SU-DHL-6 (cell line): ENCODE measurements at regions not wholly inside any gene's neighbourhood (a gene's known extent, or its start where the extent isn't known, plus 50 kb on each side); places are given as distances from the start of the nearest gene placed in this dataset.

Experiments
- H2AFZ ChIP-seq: fragments of 200-600 bp; sonication (generic); 2 replicates; pipeline ENCODE4 v1.6.1; 2014; ENCODE audit warnings: low read depth, mild to moderate bottlenecking, moderate library complexity, mixed read lengths, antibody characterized with exemption, low read length; ENCODE audit not compliant: severe bottlenecking
- H3F3A ChIP-seq: fragments of 200-600 bp; shearing (Covaris generic); 2 replicates; pipeline ENCODE4 v1.6.0; 2016; ENCODE audit warnings: antibody characterized with exemption, mild to moderate bottlenecking; ENCODE audit not compliant: insufficient read depth
- H3K27ac ChIP-seq: fragments of 200-600 bp; sonication (generic); 2 replicates; pipeline ENCODE4 v1.5.1; 2016; ENCODE audit warnings: low read depth, mild to moderate bottlenecking, low read length, moderate library complexity, mixed read lengths
- H3K27me3 ChIP-seq: fragments of 200-600 bp; sonication (generic), shearing (Covaris generic); 2 replicates; pipeline ENCODE4 v1.6.0; 2014; ENCODE audit warnings: mild to moderate bottlenecking, low read length
- H3K36me3 ChIP-seq: fragments of 200-600 bp; sonication (generic); 2 replicates; pipeline ENCODE4 v1.6.1; 2014; ENCODE audit warnings: mild to moderate bottlenecking, low read length, mixed read lengths
- H3K4me2 ChIP-seq: fragments of 300-600, 200-600 bp; shearing (Covaris generic), sonication (generic); 2 replicates; pipeline ENCODE4 v1.6.0; 2014; ENCODE audit warnings: low read length, low read depth, mild to moderate bottlenecking; ENCODE audit not compliant: poor library complexity, severe bottlenecking
- H3K4me3 ChIP-seq: fragments of 200-600 bp; sonication (generic); 2 replicates; pipeline ENCODE4 v1.5.1; 2014; ENCODE audit warnings: antibody characterized with exemption, low read length, mild to moderate bottlenecking, mixed read lengths; ENCODE audit not compliant: insufficient read depth, poor library complexity, severe bottlenecking
- H3K79me2 ChIP-seq: fragments of 200-600 bp; sonication (generic); 2 replicates; pipeline ENCODE4 v1.6.1; 2014; ENCODE audit warnings: mild to moderate bottlenecking, low read length, moderate library complexity; ENCODE audit not compliant: insufficient read depth
- H3K9ac ChIP-seq: fragments of 200-600 bp; sonication (generic); 2 replicates; pipeline ENCODE4 v1.7.0; 2014; ENCODE audit warnings: mild to moderate bottlenecking, low read length
- H3K9me2 ChIP-seq: fragments of 200-600 bp; sonication (generic); replicated peaks from 2 replicates; pipeline ENCODE4 v1.6.1; 2014; ENCODE audit warnings: low read length; ENCODE audit not compliant: insufficient read depth
- H3K9me3 ChIP-seq: fragments of 200-600 bp; sonication (generic); 2 replicates; pipeline ENCODE4 v1.6.1; 2014; ENCODE audit warnings: low read length, mixed read lengths; ENCODE audit not compliant: insufficient read depth
- H4K20me1 ChIP-seq: fragments of 200-600 bp; sonication (generic); 2 replicates; pipeline ENCODE4 v1.6.1; 2014; ENCODE audit warnings: low read depth, mild to moderate bottlenecking, antibody characterized with exemption, low read length, moderate library complexity, mixed read lengths
- CTCF ChIP-seq: fragments of 200-600 bp; sonication (generic); IDR thresholded peaks from one replicate; pipeline ENCODE4 v1.5.1; 2017; ENCODE audit warnings: antibody characterized with exemption, mild to moderate bottlenecking, low read length, moderate library complexity; ENCODE audit not compliant: insufficient read depth, poor library complexity, severe bottlenecking
- EZH2phosphoT487 ChIP-seq: fragments of 200-600 bp; sonication (generic), shearing (Covaris generic); conservative IDR thresholded peaks from 2 replicates; pipeline ENCODE4 v1.6.1; 2018; ENCODE audit warnings: mild to moderate bottlenecking, antibody characterized with exemption, low read length, moderate library complexity, mixed read lengths

DNA sequence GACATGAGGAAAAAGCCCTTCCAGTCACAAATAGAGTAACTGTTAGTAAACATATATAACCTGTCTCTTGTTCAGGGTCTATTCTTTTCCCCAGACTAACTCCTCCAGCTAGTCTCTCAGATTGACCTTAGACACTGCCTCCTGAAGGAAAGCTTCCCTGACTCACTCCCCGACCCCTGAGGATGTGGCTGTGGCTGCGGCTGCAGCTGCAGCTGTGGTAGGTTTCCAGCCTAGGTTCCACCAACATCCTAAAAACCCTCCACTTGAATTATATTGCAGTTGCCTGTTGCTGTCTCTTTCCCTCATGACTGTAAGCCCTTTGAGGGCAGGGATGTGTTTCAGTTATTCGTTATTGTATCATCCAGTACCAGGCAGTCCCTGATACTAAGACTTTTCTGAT lies 132.9 kb upstream of the C1orf21 start:
- no peaks in the 10 kb centered on the region for H3K9me2 ChIP-seq
- H3K4me3 ChIP-seq: no peak overlapping the region
- no peak overlapping the region for H2AFZ ChIP-seq
- H3K9me3 ChIP-seq: no peaks in the 10 kb centered on the region
- H4K20me1 ChIP-seq: no peaks in the 10 kb centered on the region
- no peak overlapping the region for H3K9ac ChIP-seq
- H3K36me3 ChIP-seq: no peaks in the 10 kb centered on the region
- no peaks in the 10 kb centered on the region for H3K79me2 ChIP-seq
- H3K27me3 ChIP-seq: no peaks in the 10 kb centered on the region
- H3K4me2 ChIP-seq: no peak overlapping the region
- no peak overlapping the region for H3K27ac ChIP-seq
- TF ChIP-seq CTCF (no peak), EZH2phosphoT487 (no peak)
- no peaks in the 10 kb centered on the region for H3F3A ChIP-seq

DNA sequence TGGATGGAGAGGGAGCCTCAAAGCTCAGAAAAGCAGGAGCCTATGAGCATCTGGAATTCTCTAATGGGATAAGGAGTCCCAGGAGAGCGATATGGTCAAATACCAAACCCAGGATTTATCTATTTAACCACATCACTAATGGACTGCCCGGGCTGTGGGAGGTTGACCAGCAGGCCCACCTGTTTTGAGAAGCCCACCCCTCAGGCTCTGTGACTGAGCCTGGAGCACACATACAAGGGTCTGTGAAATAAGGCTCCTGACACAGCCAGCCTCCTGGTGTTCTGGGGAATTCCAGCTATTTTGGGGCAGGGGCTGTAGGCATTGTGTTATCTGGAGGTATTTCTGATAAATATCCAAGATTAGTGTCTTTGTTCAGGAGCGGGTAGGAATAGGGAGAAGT lies 132.0 kb upstream of the C1orf21 start:
- Histone ChIP-seq H3K27me3 (no peaks in the 10 kb centered on the region), H3K9me3 (no peaks in the 10 kb centered on the region), H4K20me1 (no peaks in the 10 kb centered on the region), H3K27ac (no peak overlapping the region), H3K79me2 (no peaks in the 10 kb centered on the region), H3K4me3 (no peak overlapping the region), H3K36me3 (no peaks in the 10 kb centered on the region), H3K4me2 (no peak overlapping the region), H3K9me2 (no peaks in the 10 kb centered on the region), H3K9ac (no peak overlapping the region), H2AFZ (no peak overlapping the region), H3F3A (no peaks in the 10 kb centered on the region)
- no peak for TF ChIP-seq EZH2phosphoT487
- no peak for TF ChIP-seq CTCF

DNA sequence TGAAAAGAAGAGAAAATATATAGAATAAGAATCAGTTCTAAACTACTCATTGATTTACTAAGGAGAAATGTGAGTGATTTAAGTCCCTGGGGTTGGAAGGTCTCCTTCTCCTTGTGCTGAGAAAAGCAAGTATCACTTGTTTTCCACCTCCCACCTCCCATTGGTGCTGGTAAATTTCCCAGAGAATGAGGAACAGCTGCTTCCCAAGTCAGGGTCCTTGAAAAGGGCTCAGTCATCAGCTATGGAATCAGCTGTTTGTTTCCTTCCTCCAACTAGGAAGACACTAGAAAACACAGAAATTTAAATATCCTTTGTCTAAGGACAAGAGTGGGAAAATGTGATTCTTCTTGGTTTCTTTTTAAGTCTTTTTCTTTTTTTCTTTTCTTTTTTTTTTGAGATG lies 131.3 kb upstream of the C1orf21 start:
- H3K9ac ChIP-seq: no peak overlapping the region
- H3K4me3 ChIP-seq: no peak overlapping the region
- H3K4me2 ChIP-seq: no peak overlapping the region
- H2AFZ ChIP-seq: no peak overlapping the region
- TF ChIP-seq CTCF (no peak), EZH2phosphoT487 (no peak)
- H3F3A ChIP-seq: no peaks in the 10 kb centered on the region
- H4K20me1 ChIP-seq: no peaks in the 10 kb centered on the region
- no peaks in the 10 kb centered on the region for H3K79me2 ChIP-seq
- no peaks in the 10 kb centered on the region for H3K27me3 ChIP-seq
- no peaks in the 10 kb centered on the region for H3K9me2 ChIP-seq
- H3K27ac ChIP-seq: no peak overlapping the region
- no peaks in the 10 kb centered on the region for H3K36me3 ChIP-seq
- no peaks in the 10 kb centered on the region for H3K9me3 ChIP-seq

DNA sequence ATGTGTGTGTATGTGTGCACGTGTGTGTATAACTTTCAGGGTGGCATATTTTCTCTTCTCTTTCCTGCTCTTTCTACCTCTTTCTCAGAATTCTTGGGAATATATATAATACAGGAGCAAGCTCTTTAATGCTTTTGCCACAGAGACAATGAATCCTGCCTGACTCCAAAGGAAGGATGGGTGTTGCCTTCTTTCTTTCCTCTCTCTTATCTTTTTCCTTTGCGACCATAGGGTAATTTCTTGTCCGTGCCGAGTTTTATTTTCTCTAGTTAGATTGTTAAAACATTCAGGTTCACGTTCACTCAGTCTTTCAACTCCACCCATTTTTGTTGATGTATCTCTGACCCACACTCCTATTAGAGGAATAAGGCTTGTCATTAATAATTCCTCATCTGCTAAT lies 129.0 kb upstream of the C1orf21 start:
- Histone ChIP-seq H3K9ac (no peak overlapping the region), H4K20me1 (no peaks in the 10 kb centered on the region), H3F3A (no peaks in the 10 kb centered on the region), H3K27me3 (no peaks in the 10 kb centered on the region), H3K4me2 (no peak overlapping the region), H3K36me3 (no peaks in the 10 kb centered on the region), H3K9me2 (no peaks in the 10 kb centered on the region), H3K27ac (no peak overlapping the region), H3K9me3 (no peaks in the 10 kb centered on the region), H2AFZ (no peak overlapping the region), H3K4me3 (no peak overlapping the region), H3K79me2 (no peaks in the 10 kb centered on the region)
- no peak for TF ChIP-seq EZH2phosphoT487
- no peak for TF ChIP-seq CTCF
